ENCODE measurements at regions not wholly inside any gene's neighbourhood (a gene's known extent, or its start where the extent isn't known, plus 50 kb on each side); places are given as distances from the start of the nearest gene placed in this dataset.

GRCh38 chr3:35487376-35487775, 151.9 kb upstream of the ARPP21 start:
- H3K9me3 Mint-ChIP-seq (ENCODE audit: low read depth, unreplicated experiment): no peaks in the 10 kb centered on the region
- intact Hi-C loops (cut with micrococcal nuclease; ENCODE audit: unreplicated experiment): loop anchor here (5.0 kb wide), 1 partner anchor 170 kb away; no protein-coding TSS in a partner anchor
- TF ChIP-seq CTCF (IDR thresholded peaks at IDR 0.05; ENCODE audit: unreplicated experiment): no peak
- H3K36me3 Mint-ChIP-seq (ENCODE audit: insufficient read depth, unreplicated experiment): no peaks in the 10 kb centered on the region
- no peaks in the 10 kb centered on the region for H3K27me3 Mint-ChIP-seq (ENCODE audit: unreplicated experiment)
- no peak overlapping the region for H3K4me3 Mint-ChIP-seq (ENCODE audit: low read depth, unreplicated experiment)
- peaks cover 9% of the 10 kb centered on the region for H3K4me1 Mint-ChIP-seq (ENCODE audit: low read depth, unreplicated experiment)
- CTCF ChIA-PET: no interaction called here
- BruUV-seq (replicated peaks): no TSS peak
- H3K27ac Mint-ChIP-seq (ENCODE audit: unreplicated experiment): no peak overlapping the region
- no peak for DNase-seq

GRCh38 chr3:35488526-35488925, 150.8 kb upstream of the ARPP21 start:
- no TSS peak for BruUV-seq (replicated peaks)
- no peaks in the 10 kb centered on the region for H3K27me3 Mint-ChIP-seq (ENCODE audit: unreplicated experiment)

GRCh38 chr3:35492841-35493240, 146.5 kb upstream of the ARPP21 start:
- CTCF ChIA-PET: no interaction called here
- Mint-ChIP-seq H3K27ac (ENCODE audit: unreplicated experiment) (no peak overlapping the region), H3K27me3 (ENCODE audit: unreplicated experiment) (no peaks in the 10 kb centered on the region), H3K4me1 (ENCODE audit: low read depth, unreplicated experiment) (no peaks in the 10 kb centered on the region), H3K9me3 (ENCODE audit: low read depth, unreplicated experiment) (no peaks in the 10 kb centered on the region), H3K4me3 (ENCODE audit: low read depth, unreplicated experiment) (no peak overlapping the region), H3K36me3 (ENCODE audit: insufficient read depth, unreplicated experiment) (no peaks in the 10 kb centered on the region)
- no peak for TF ChIP-seq CTCF (IDR thresholded peaks at IDR 0.05; ENCODE audit: unreplicated experiment)
- DNase-seq: no peak
- intact Hi-C loops (cut with micrococcal nuclease; ENCODE audit: unreplicated experiment): no loop called here
- no TSS peak for BruUV-seq (replicated peaks)

More at GRCh38 chr3:35488526-35488925, 150.8 kb upstream of the ARPP21 start:
- H3K36me3 Mint-ChIP-seq (ENCODE audit: insufficient read depth, unreplicated experiment): no peaks in the 10 kb centered on the region
- H3K9me3 Mint-ChIP-seq (ENCODE audit: low read depth, unreplicated experiment): no peaks in the 10 kb centered on the region
- DNase-seq: no peak
- no peak for TF ChIP-seq CTCF (IDR thresholded peaks at IDR 0.05; ENCODE audit: unreplicated experiment)
- intact Hi-C loops (cut with micrococcal nuclease; ENCODE audit: unreplicated experiment): loop anchor here (5.0 kb wide), 1 partner anchor 169 kb away; no protein-coding TSS in a partner anchor
- peaks cover 9% of the 10 kb centered on the region for H3K4me1 Mint-ChIP-seq (ENCODE audit: low read depth, unreplicated experiment)
- H3K4me3 Mint-ChIP-seq (ENCODE audit: low read depth, unreplicated experiment): no peak overlapping the region
- H3K27ac Mint-ChIP-seq (ENCODE audit: unreplicated experiment): no peak overlapping the region
- CTCF ChIA-PET: no interaction called here

- Mint-ChIP-seq H3K27me3 (ENCODE audit: unreplicated experiment) (no peaks in the 10 kb centered on the region), H3K36me3 (ENCODE audit: insufficient read depth, unreplicated experiment) (no peaks in the 10 kb centered on the region), H3K4me1 (ENCODE audit: low read depth, unreplicated experiment) (peaks cover 13% of the 10 kb centered on the region), H3K9me3 (ENCODE audit: low read depth, unreplicated experiment) (peaks cover 2% of the 10 kb centered on the region), H3K27ac (ENCODE audit: unreplicated experiment) (no peak overlapping the region), H3K4me3 (ENCODE audit: low read depth, unreplicated experiment) (no peak overlapping the region)
- no TSS peak for BruUV-seq (replicated peaks)
- no peak for DNase-seq
- no peak for TF ChIP-seq CTCF (IDR thresholded peaks at IDR 0.05; ENCODE audit: unreplicated experiment)
- CTCF ChIA-PET: no interaction called here
- intact Hi-C loops (cut with micrococcal nuclease; ENCODE audit: unreplicated experiment): no loop called here
Measured at GRCh38 chr3:35498506-35499210, 140.7 kb upstream of the ARPP21 start.

Measured in Calu3 (cell line).